WERI-Rb-1 (cell line): ENCODE measurements at regions not wholly inside any gene's neighbourhood (a gene's known extent, or its start where the extent isn't known, plus 50 kb on each side); places are given as distances from the start of the nearest gene placed in this dataset.
A peak's percentile ranks its signal among the peaks of the same experiment; 100 is the strongest.

ENCODE experiments used
- DNase-seq: peaks from one replicate; pipeline ENCODE4 v3.0.0-alpha.2; 2020
- H3K27ac ChIP-seq: fragments of 250-450 bp; sonication (Bioruptor Pico); 2 replicates; pipeline ENCODE4 v1.5.1; 2020; ENCODE audit warnings: mild to moderate bottlenecking, moderate library complexity
- H3K27me3 ChIP-seq: fragments of 250-450 bp; sonication (Bioruptor Pico); 2 replicates; pipeline ENCODE4 v1.5.1; 2021; ENCODE audit warnings: mild to moderate bottlenecking, low read depth, moderate library complexity; ENCODE audit not compliant: insufficient read depth, severe bottlenecking
- H3K36me3 ChIP-seq: fragments of 250-450 bp; sonication (Bioruptor Pico); 2 replicates; pipeline ENCODE4 v1.5.1; 2020; ENCODE audit warnings: mild to moderate bottlenecking, moderate library complexity
- H3K4me3 ChIP-seq: 2 replicates; pipeline ENCODE4 v1.5.1; 2011; ENCODE audit warnings: low read depth, mild to moderate bottlenecking, control low read depth, low read length
- H3K9me3 ChIP-seq: fragments of 250-450 bp; sonication (Bioruptor Pico); 2 replicates; pipeline ENCODE4 v1.5.1; 2021; ENCODE audit warnings: mild to moderate bottlenecking, moderate library complexity; ENCODE audit not compliant: severe bottlenecking
- CTCF ChIP-seq: IDR thresholded peaks from 2 replicates; pipeline ENCODE4 v1.5.1; 2011; ENCODE audit warnings: low read depth, mild to moderate bottlenecking, control low read depth, inconsistent platforms, low read length

GRCh38 chr5:38726279-38726678 lies 119.5 kb upstream of the OSMR start:
- Histone ChIP-seq H3K36me3 (no peaks in the 10 kb centered on the region), H3K9me3 (no peaks in the 10 kb centered on the region), H3K27ac (no peak overlapping the region), H3K27me3 (no peaks in the 10 kb centered on the region), H3K4me3 (no peak overlapping the region)
- no peak for TF ChIP-seq CTCF
- DNase-seq = no peak

GRCh38 chr5:38728029-38728428 lies 117.8 kb upstream of the OSMR start:
- no peak for TF ChIP-seq CTCF
- H3K4me3 ChIP-seq = no peak overlapping the region
- no peaks in the 10 kb centered on the region for H3K27me3 ChIP-seq
- no peak overlapping the region for H3K27ac ChIP-seq
- DNase-seq = no peak
- no peaks in the 10 kb centered on the region for H3K36me3 ChIP-seq
- no peaks in the 10 kb centered on the region for H3K9me3 ChIP-seq

- H3K27me3 ChIP-seq = no peaks in the 10 kb centered on the region
- H3K9me3 ChIP-seq = no peaks in the 10 kb centered on the region
- DNase-seq = no peak
- H3K36me3 ChIP-seq = no peaks in the 10 kb centered on the region
- H3K4me3 ChIP-seq = no peak overlapping the region
- TF ChIP-seq CTCF = no peak
- H3K27ac ChIP-seq = no peak overlapping the region
These were observed 114.4 kb upstream of the OSMR start for GRCh38 chr5:38731461-38731860.

- Histone ChIP-seq H3K27me3 (no peaks in the 10 kb centered on the region), H3K36me3 (no peaks in the 10 kb centered on the region), H3K9me3 (no peaks in the 10 kb centered on the region), H3K4me3 (no peak overlapping the region), H3K27ac (no peak overlapping the region)
- peak; percentile 62 for TF ChIP-seq CTCF
- peak; percentile 57 for DNase-seq
These were observed 111.5 kb upstream of the OSMR start for GRCh38 chr5:38734353-38734752.

- TF ChIP-seq CTCF = no peak
- H3K9me3 ChIP-seq = no peaks in the 10 kb centered on the region
- DNase-seq = no peak
- no peak overlapping the region for H3K27ac ChIP-seq
- H3K36me3 ChIP-seq = no peaks in the 10 kb centered on the region
- H3K4me3 ChIP-seq = no peak overlapping the region
- no peaks in the 10 kb centered on the region for H3K27me3 ChIP-seq
These were observed 109.7 kb upstream of the OSMR start for GRCh38 chr5:38736089-38736488.

GRCh38 chr5:38737976-38738375 lies 107.8 kb upstream of the OSMR start:
- H3K9me3 ChIP-seq = no peaks in the 10 kb centered on the region
- H3K27ac ChIP-seq = no peak overlapping the region
- TF ChIP-seq CTCF = no peak
- no peak for DNase-seq
- no peaks in the 10 kb centered on the region for H3K27me3 ChIP-seq
- no peak overlapping the region for H3K4me3 ChIP-seq
- H3K36me3 ChIP-seq = no peaks in the 10 kb centered on the region
